Stimulated activated CD4-positive, alpha-beta T cell treated with anti-CD3 and anti-CD28 coated beads, TNF-alpha, amount 100 ng/mL, for 48 hours (primary cell): ENCODE measurements at regions not wholly inside any gene's neighbourhood (a gene's known extent, or its start where the extent isn't known, plus 50 kb on each side); places are given as distances from the start of the nearest gene placed in this dataset.
"Not testable (repeated sequence)": the region's sequence is repeated elsewhere in the genome, so short reads cannot be mapped to it uniquely, and the experiment has no call there.

Source experiments
- DNase-seq, 3 donors: peaks; one replicate each; pipeline ENCODE4 v3.0.0-alpha.2; 2020; ENCODE audit warnings: low read depth in 3 of 3

DNA sequence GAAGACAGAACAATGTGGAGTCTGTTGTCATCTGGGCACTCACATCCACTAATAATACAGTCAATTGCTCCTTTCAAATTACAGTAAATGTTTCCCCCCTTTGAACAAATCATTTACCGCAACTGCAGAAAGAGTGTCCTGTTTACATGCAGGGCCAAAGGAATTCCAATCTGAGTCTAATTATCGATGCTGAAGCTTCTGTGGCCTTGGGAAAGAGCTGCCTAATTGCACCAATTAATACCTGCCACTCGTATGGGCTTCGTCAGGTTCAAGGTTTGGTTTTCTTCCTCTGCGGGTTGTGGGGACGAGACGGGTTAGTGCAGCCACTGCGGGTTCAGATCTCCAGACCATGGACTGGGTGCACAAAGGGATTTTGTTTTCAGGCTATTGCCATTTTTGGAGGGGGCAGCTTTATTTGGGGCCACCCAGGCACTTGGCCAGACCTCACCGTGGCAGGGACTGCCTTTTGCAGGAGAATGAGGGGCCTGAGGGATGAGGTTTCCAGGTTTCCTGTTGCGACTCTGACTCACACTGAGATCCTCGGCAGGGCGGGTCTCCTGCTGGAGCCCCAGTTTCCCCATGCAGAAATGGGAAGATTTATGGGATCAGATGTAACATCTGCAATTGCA lies 147.6 kb downstream of the MIAT start:
- no peak for DNase-seq

DNA sequence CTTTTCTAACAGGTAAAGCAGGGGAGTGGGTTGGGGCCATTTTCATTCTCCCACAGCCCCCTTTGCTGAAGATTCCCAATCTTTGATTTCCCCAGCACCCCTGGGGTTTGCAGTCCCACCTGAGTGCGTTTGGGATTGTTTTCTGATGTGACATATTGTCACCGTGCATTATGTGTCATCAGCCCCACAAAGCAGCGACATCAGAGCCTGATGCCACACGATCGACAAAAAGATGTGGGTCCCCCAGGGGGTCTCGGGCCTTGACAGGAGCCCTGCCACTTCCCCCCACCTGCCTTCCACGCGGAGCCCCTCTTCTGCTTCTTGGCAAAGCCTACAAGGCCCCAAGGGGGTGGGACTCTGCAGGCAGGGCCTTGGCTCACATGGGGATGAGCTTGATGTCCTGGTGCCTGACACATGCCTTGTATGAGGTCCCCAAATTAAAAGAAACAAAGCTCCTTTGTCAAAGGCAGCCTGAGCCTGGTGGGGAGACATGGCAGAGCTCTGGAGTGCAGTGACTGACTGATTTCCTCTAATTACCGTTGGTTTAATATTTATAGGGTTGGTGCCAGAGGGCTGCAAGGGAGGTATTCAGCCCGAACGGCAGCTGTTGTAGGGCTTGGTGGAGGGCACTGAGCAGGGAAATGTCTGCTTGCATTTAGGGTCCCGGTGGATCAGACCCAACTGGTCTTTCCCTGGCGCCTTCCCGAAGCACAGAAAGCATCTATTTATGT lies 149.2 kb downstream of the MIAT start:
- no peak for DNase-seq

DNA sequence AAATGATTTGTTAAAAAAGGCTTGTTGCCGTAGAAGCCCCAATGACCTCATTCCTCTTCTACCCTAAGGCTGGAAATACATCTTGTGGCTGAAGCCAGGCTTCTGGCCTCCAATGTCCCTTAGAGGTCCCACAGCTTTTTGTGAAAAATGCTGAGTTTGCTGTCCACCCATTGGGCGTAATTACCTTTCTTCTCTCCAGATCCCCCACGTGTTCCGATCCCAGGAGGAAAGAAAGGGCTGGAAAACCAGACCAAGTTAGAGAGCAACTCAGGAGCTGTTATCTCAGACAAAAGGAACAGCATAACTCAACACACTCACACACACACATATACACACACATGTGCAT lies 154.2 kb downstream of the MIAT start:
- DNase-seq = no peak

DNA sequence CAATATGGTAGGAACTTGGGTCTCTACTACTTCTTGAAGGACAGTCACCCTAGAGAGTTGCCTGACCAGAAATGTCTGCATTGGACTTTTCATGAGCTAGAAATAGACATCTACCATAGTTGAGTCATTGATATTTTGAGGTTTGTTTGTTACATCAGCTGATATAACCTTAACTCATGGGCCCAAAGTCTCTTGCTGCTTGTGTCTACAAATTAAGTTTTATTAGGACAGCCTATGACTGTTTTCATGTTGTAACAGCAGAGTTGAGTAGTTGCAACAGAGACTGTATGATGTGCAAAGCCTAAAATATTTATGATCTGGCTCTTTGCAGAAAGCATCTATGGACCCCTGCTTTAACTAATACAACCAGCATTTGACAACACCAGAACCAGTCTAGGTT lies 155.3 kb downstream of the MIAT start:
- no peak for DNase-seq

DNA sequence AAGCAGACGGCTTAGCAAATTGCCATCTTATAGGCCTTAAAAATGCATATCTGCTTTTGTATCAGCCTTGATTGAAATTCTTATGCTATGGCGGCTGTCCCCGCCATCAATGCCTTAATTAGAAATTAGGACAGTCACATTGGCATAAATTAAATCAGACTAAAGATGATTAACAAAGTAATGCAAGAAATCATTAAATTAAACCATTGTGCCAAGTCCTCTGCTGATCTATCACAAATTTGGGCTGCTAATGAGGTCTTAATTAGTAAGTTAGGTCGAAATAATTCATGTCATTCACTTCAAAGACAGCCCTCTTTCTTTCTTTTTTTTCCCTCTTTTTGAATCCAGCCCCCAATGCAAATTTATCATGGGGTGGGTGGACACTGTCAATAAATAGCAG lies 159.3 kb downstream of the MIAT start:
- no peak for DNase-seq

DNA sequence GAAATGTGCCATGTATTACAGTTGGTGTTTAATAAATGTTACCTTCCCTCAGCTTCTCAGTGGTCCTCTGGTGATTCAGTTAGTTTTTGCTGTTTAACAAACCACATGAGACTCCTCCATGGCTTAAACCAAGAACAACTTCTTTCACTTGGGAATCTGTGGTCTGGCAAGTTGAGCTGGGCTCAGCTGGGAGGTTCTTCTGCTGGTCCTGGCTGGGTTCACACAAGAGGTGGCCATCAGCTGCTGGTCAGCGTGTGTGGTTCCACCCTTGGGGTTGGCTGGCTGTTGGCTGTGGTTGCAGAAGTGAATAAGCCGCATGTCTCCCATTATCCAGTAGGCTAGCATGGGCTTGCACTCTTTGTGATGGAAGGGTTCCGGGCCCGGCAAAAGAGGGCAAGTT lies 160.5 kb downstream of the MIAT start:
- DNase-seq = no peak

DNA sequence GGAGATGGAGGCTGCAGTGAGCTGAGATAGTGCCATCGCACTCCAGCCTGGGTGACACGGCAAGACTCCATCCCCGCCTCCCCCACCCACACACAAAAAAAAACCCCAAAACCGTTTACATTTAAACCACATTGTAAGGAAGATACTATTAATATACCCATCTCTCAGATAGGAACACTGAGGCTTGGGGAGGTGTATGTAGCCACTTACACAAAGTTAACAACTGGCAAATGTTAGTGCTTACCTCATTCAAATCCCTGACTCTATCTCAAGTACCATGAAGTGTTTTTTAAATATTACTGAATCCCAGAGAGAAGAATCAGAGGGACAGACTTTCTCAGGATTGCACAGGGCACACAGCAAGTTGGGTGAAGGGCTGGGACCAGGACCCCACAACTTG lies 164.5 kb downstream of the MIAT start:
- no peak for DNase-seq

DNA sequence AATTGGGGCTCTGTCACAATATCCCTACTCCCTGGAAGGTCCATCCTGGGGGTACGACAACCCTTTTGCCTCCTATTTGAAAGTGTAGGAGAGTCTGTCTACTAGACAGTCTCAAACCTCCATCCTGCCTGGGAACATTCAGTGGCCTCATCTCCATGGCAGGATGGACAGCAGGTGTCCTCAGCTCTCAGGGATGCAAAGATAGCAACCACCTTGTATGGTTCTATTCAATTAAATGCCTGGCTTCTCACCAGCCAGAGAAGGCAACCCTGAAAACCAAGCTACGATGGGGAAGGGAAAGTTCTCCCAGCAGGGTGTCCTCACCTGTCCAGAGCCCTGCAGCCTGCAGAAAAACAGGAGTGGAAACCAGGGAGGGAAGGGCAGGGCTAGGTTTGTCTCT lies 164.9 kb downstream of the MIAT start:
- DNase-seq = no peak

DNA sequence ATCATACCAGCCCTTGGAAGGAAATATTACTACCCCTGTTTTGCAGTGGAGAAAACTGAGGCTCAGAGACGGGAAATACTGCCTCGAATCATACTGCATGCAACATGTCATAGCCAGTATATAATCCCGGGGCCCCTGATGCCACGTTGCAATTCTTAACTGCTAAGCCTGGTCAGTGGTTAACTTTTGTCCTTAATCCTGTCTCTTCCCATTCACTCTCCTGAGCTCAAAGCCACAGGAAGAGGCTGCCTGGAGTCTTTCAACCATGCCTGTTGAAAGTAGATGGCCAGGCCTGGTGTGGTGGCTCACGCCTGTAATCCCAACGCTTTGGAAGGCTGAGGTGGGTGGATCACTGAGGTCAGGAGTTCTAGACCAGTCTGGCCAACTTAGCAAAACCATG lies 166.6 kb downstream of the MIAT start:
- no peak for DNase-seq

DNA sequence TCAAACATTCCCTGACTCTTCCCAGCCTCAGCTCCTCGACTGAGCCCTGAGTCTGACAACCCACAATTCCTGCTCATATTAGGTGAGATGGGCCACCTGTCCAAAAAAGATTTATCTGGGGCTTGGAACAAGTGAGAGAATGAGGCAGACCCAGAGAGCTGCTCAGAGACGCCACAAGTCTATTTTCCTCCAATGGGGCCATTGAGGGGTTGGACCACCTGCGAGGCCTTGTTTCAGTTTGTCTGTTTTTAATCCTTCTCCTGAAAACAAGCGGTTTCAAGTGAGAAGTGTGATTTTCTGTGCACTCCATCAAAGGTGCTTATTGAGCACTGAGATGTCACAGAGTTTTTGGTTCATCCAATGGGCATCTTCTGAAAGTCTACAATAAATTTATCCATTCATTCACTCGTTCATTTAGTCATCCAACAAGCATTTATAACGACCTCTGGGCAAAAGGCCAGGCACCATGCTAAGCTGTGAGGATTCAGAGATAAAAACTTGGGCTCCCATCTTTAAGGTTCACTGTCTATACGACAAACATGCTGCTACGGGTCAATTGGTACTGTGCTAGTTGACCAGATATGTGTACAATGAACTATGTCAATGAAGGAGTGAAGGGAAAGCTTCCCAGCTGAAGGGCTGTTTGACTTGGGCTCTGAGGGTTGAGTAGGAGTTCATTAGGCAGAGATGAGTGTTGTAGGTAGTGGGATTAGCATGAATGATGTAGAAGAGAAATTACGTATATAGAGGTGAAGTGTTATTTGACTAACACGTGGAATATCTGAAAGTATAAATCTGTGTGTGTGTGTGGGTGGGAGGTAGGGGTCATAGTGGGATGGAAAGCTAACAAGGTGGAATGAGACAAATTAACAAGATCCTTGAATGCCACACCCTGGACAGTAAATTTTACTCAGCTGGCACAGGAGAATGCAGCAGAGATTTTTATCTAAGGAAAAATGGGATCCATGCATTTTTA lies 168.9 kb downstream of the MIAT start:
- no peak for DNase-seq

DNA sequence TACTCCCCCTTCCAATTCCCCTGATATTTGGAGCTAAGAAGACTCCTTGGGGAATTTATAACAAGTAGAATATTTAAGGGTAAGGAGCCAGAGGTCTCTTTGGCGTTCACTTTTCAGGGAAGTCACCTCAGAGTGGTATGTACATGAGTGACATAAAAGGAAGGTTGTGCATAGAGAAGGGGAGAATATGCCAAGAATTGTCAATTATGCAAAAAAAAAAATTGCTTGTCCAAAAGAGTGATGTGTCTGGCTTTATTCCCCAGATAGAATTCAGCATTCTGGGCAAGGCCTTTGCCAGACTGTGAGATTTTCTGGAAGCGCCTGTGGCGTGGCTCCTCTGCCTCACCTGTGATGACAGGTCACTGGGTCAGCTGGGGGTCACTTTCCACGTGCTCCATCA lies 170.2 kb downstream of the MIAT start:
- no peak for DNase-seq

DNA sequence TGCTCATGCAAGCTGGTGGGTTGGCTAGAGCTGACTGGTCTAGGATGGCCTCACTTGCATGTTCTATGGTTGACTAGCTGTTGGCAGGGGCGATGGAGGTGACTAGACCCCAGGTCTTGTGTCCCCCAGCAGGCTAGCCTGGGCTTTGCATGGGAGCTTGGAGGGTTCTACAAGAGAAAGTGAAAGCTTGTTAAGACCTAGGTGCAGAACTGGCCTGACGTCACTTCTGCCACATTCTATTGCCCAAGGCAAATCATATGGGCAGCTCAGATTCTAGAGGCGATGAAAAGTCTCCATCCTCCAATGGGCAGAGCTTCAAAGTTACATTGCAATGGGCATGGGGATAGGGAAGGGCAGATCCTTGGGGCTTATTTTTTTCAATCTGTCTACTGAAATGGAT lies 170.9 kb downstream of the MIAT start:
- DNase-seq = no peak

DNA sequence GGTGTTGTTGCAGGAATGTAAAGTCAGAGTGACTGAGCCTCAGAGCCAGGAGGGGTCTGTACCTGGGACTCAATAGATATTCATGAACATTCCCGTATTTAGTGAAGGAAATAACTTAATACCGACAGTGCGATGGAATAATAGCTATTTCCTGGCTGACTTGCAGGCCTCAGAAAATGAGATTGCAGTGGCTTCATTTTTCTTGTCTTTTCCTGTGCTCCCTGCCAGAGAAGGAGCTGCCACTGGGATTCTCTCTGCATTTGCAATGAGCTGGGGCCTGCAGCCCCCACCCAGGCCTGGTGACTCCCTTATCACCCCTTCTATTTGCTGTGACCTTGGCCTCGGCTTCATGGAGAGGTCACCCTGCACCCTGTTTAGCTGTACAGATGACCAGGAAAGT lies 173.4 kb downstream of the MIAT start:
- no peak for DNase-seq

DNA sequence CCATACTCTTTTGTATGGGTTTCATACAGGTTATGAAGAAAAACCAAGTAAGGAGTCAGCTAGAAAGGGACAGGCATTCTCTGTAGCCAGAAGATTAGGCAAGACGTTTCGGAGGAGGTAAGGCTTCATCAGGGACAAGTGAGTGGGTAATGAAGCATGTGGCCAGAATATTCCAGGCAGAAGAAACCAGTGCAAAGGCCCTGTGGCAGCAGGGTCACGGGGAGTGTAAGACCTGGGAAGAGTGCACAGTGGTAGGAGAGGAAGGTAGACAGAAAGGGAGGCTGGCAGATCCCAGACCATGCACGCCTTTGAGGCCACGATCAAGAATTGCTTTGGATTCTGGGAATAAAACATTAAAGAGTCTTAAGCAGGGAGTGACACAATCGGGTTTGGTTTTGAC lies 177.6 kb downstream of the MIAT start:
- DNase-seq = no peak

DNA sequence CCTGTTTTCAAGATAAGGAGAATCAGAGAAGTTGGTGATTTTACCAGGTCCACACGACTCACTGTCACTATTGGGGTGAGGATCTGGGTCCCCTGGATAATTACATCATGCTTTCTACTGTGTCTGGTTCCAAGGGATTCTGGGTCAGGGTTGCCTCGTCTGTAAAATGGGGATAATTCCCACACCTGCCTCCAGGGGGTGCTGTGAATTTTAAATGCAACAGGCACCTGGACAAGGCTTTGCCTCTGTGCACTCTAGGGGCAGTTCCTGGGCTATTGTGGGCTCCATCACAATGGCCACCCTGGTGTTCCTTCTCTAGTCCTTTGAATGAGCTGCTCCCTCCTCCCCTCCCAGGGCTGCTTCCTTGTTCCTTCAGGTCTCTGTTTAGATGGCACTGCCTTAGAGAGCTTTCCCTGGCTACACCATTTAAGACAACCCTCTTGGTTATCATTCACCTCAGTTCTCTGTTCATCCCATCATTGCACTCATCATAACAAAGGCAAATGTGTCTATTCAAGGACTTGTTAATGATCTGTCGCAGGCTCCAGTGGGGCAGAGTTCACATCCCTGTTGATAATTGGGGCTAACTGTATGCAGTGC lies 178.6 kb downstream of the MIAT start:
- peak; percentile 23 to 45 (median 37) for DNase-seq

DNA sequence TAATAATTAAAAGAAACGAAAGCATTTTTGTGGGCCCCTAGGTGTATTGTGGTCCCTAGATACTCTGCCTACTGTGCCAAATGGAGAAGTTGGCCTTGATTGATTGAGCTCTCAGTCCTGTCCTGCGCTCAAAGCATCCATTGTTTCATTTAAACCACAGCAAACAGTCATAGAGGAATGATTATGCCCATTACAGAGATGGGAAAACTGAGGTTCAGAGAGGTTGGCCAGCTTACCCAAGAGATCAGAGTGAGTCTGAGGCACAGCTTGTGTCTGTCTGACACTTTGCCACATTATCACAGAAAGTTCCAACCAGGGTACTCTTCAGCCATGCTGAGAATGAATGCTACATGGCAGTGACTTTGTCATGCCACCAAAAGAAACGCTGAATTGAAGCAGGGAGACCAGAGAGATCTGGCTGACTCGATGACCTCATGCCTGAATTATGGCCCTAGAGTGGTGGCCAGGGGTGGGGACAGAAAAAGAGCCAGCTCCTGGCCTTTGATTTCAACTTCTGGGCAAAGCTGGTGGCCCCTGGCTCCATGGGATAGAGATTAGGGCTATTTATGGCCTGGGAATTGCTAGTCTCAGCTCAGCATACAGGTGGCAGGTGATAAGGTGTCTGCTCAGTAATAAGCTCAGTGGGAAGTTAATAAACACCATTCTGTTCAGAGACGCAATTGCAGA lies 180.5 kb downstream of the MIAT start:
- DNase-seq = no peak

DNA sequence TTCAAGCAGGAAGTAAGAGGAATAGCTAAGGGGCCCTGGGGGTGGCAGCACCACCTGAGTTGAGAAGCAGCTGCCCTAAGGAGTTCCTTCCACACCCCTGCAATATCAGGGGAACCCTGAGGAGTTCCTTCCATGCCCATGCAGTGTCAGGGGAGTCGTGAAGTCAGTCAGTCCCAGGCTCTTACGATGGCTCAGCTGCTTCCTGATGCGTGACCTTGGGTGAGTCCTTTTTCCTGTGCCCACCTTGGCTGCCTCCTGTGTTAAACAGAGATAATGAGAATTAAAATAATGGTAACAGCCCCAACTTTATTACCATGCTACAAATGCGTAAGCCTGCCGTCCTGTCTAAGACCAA lies 181.1 kb downstream of the MIAT start:
- no peak for DNase-seq

DNA sequence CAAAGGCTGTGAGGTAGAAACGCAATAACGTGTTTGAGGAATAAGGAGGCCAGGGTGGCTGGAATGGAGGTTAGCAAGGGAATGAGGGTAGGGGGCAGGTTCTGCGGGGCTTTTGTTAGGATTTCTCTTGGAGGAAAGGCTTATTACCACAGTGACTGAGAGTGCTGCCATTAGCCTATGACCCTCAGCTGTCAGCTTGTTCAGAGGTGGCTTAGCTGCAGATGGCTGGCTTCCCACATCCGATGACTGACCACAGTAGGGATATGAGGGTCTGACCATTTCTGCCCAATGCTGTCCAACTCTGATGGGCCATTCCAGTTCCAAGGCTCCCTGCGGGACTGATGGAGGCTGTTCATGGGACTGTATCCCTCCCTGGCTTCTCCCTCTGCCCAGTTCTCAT lies 181.8 kb downstream of the MIAT start:
- no peak for DNase-seq

DNA sequence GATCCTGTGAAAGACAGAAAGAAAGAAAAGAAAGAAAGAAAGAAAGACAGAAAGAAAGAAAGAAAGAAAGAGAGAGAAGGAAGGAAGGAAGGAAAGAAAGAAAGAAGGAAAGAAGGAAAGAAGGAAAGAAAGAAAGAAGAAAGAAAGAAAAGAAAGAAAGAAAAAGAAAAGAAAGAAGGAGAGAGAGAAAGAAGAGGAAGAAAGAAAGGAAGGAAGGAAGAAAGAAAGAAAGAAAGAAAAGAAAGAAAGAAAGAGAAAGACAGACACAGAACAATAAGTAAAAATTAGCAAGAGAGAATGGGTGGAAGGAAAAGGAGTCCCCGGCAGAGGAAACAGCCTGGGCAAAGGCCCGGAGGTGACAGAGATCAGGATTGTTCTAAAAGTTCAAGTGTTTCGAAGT lies 183.4 kb downstream of the MIAT start:
- not testable (repeated sequence) for DNase-seq

DNA sequence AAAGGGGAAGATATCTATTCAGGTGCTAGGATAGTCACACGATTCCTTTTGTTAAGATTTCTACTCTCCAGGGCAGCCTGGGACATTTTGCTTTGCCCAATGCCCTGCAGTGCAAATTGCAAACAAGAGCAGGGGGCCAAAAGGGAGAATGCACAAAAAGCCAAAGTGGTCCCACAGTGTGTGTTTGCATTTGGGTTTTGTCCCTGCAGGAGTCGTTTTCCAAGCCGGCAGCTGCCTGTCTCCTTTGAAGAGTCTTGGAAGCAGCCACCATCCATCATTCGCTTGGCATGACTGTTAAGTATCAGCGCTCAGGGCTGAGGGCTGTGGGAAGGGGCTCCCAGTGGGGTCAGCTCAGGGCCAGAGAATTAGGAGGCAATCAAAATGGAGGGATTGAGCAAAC lies 184.7 kb downstream of the MIAT start:
- DNase-seq = no peak

DNA sequence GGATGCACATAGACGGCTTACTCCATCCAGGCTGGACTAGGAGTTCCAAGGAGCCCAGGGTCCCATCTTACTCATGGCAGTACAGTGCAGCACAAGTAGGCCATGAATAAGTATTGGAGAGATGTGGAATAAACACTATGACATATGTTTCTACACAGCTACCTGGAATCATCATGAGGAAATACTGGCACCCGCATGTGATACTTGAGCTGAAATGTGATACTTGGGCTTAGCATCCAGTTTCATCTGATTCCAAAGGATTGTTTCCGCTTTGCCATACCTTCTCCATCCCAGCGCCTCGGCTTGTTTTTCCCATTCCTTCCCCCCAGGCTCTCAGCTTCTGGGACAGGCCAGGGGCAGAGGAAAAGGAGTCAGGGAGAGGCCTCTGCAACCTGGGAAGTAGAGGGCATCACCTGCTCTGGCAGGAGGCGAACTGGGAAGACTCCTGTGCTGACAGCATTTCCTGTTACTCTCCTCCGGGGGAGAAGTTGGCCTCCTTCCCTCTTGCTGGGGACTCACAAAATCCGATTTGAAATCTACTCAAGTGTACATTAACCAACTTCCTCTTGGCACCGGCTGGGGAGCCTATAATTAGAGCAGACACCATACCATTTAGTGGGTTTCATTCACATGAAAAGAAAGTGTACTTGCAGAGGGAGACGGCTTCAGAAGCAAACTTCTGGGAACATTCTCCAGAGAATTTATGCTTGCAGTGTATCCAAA lies 187.8 kb downstream of the MIAT start:
- DNase-seq = no peak
